Liver (tissue), 8 donors: ENCODE measurements at regions not wholly inside any gene's neighbourhood (a gene's known extent, or its start where the extent isn't known, plus 50 kb on each side); places are given as distances from the start of the nearest gene placed in this dataset.

Source experiments
- DNase-seq: peaks from one replicate; pipeline ENCODE4 v3.0.0-alpha.2; 2017; ENCODE audit warnings: low spot score
- H3K27ac ChIP-seq, 2 donors: one replicate each; pipeline ENCODE4 v1.7.0; 2013; ENCODE audit warnings: inconsistent platforms in 2 of 2, low read length in 2 of 2, control low read depth in 1 of 2, low read depth in 1 of 2, mild to moderate bottlenecking in 1 of 2
- H3K27me3 ChIP-seq, 4 donors: one replicate each; pipeline versions ENCODE4 v1.6.1 to v1.7.0; 2013; ENCODE audit warnings: low read length in 3 of 4, inconsistent platforms in 1 of 4, mild to moderate bottlenecking in 1 of 4, moderate library complexity in 1 of 4; ENCODE audit not compliant: control insufficient read depth in 4 of 4, insufficient read depth in 4 of 4
- H3K36me3 ChIP-seq, 4 donors: one replicate each; pipeline versions ENCODE4 v1.6.1 to v1.7.0; 2013; ENCODE audit warnings: low read length in 3 of 4, mild to moderate bottlenecking in 3 of 4, low read depth in 1 of 4, moderate library complexity in 1 of 4; ENCODE audit not compliant: control insufficient read depth in 4 of 4, insufficient read depth in 3 of 4
- H3K4me1 ChIP-seq, 4 donors: one replicate each; pipeline versions ENCODE4 v1.6.1 to v1.7.0; 2013; ENCODE audit warnings: low read length in 3 of 4, mild to moderate bottlenecking in 3 of 4, moderate library complexity in 1 of 4; ENCODE audit not compliant: control insufficient read depth in 4 of 4, insufficient read depth in 4 of 4
- H3K4me3 ChIP-seq, 3 donors: one replicate each; pipeline versions ENCODE4 v1.6.1 to v1.7.0; 2013; ENCODE audit warnings: low read length in 3 of 3, control low read depth in 1 of 3, low read depth in 1 of 3, mild to moderate bottlenecking in 1 of 3
- H3K9ac ChIP-seq, 2 donors: one replicate each; pipeline ENCODE4 v1.7.0; 2013; ENCODE audit warnings: low read length in 2 of 2, mild to moderate bottlenecking in 2 of 2, moderate library complexity in 2 of 2, control low read depth in 1 of 2, low read depth in 1 of 2
- H3K9me3 ChIP-seq, 4 donors: one replicate each; pipeline versions ENCODE4 v1.6.1 to v1.7.0; 2013; ENCODE audit warnings: low read length in 3 of 4; ENCODE audit not compliant: control insufficient read depth in 4 of 4
- EGR1 ChIP-seq, 2 donors: IDR thresholded peaks; 2 replicates each; pipeline ENCODE4 v1.6.1; 2016 to 2018; ENCODE audit warnings: antibody characterized with exemption in 2 of 2, low read depth in 2 of 2
- FOXA1 ChIP-seq: IDR thresholded peaks from 2 replicates; pipeline ENCODE4 v1.6.1; 2016; ENCODE audit warnings: antibody characterized with exemption
- FOXA2 ChIP-seq: IDR thresholded peaks from 2 replicates; pipeline ENCODE4 v1.6.1; 2016; ENCODE audit warnings: antibody characterized with exemption
- GABPA ChIP-seq, 2 donors: IDR thresholded peaks in 1 of 2; conservative IDR thresholded peaks in 1 of 2; 2 replicates each; pipeline ENCODE4 v1.6.1; 2016; ENCODE audit warnings: antibody characterized with exemption in 2 of 2, mild to moderate bottlenecking in 1 of 2, moderate library complexity in 1 of 2
- HNF4A ChIP-seq, 2 donors: conservative IDR thresholded peaks; 2 replicates each; pipeline ENCODE4 v1.6.1; 2016; ENCODE audit warnings: antibody characterized with exemption in 2 of 2, mild to moderate bottlenecking in 2 of 2
- HNF4G ChIP-seq: IDR thresholded peaks from 2 replicates; pipeline ENCODE4 v1.6.1; 2016; ENCODE audit warnings: antibody characterized with exemption
- JUND ChIP-seq, 2 donors: IDR thresholded peaks; 2 replicates each; pipeline ENCODE4 v1.6.1; 2016; ENCODE audit warnings: antibody characterized with exemption in 2 of 2
- NR2F2 ChIP-seq: IDR thresholded peaks from 2 replicates; pipeline ENCODE4 v1.6.1; 2016; ENCODE audit warnings: antibody characterized with exemption
- RAD21 ChIP-seq, 2 donors: IDR thresholded peaks; 2 replicates each; pipeline ENCODE4 v1.6.1; 2016; ENCODE audit warnings: antibody characterized with exemption in 2 of 2, mild to moderate bottlenecking in 2 of 2
- RXRA ChIP-seq, 2 donors: IDR thresholded peaks; 2 replicates each; pipeline ENCODE4 v1.6.1; 2017 to 2018; ENCODE audit warnings: antibody characterized with exemption in 2 of 2, mild to moderate bottlenecking in 1 of 2
- SP1 ChIP-seq: IDR thresholded peaks from 2 replicates; pipeline ENCODE4 v1.6.1; 2018; ENCODE audit warnings: antibody characterized with exemption, mild to moderate bottlenecking
- TAF1 ChIP-seq: conservative IDR thresholded peaks from 2 replicates; pipeline ENCODE4 v1.6.1; 2016; ENCODE audit warnings: antibody characterized with exemption, mild to moderate bottlenecking
- YY1 ChIP-seq: IDR thresholded peaks from 2 replicates; pipeline ENCODE4 v1.6.1; 2016; ENCODE audit warnings: antibody characterized with exemption, mild to moderate bottlenecking
- WGBS: extraction: QIAGEN DNeasy Blood & Tissue Kit; methylation state at CpG from one replicate; pipeline ENCODE4 v1.1.7; 2013; 5-methylcytosine and 5-hydroxymethylcytosine counted together
- TF ChIP-seq, protein P1 (sequence below): IDR thresholded peaks from 2 replicates; pipeline ENCODE4 v1.6.1; 2016; ENCODE audit warnings: antibody characterized with exemption
- TF ChIP-seq, protein P2 (sequence below): IDR thresholded peaks from 2 replicates; pipeline ENCODE4 v1.6.1; 2016; ENCODE audit warnings: antibody characterized with exemption, mild to moderate bottlenecking
- TF ChIP-seq, protein P3 (sequence below): fragments of 150-350 bp; IDR thresholded peaks from 2 replicates; pipeline ENCODE4 v1.5.1; 2017; ENCODE audit warnings: improper control_type of control experiment, low read depth, low read length; ENCODE audit not compliant: missing input control
- TF ChIP-seq, protein P4 (sequence below): IDR thresholded peaks from 2 replicates; pipeline ENCODE4 v1.6.1; 2016; ENCODE audit warnings: antibody characterized with exemption
- TF ChIP-seq, protein P5 (sequence below): IDR thresholded peaks from 2 replicates; pipeline ENCODE4 v1.6.1; 2016; ENCODE audit warnings: antibody characterized with exemption
- donor health status: healthy.
- donor health status: healthy.
- donor health status: healthy.
- donor health status: healthy.
- donor health status: healthy.

DNA sequence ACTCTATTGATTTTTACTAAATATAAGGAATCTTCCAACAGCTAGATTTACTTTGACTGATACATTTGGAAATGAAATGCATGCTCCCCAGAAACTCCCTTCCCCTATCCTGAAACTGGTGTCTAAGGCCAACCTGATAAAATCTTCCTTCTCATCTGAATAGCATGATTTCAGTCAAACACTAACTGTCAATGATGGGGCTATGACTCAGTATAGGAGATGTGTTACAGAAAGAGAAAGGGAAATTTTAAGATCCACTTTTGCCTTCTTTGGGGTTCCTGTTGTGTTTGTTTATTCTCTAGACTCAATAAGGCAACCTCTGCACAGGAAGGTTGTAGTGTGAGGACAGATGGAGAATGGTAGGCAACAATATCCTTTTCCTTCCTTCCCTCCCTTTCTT, 160.7 kb downstream of the MOSPD2 start:
- Histone ChIP-seq H3K9ac (no peak overlapping the region), H3K9me3 (no peaks in the 10 kb centered on the region), H3K27ac (no peak overlapping the region), H3K27me3 (no peaks in the 10 kb centered on the region), H3K4me1 (no peaks in the 10 kb centered on the region), H3K4me3 (no peak overlapping the region), H3K36me3 (no peaks in the 10 kb centered on the region)
- no peak for DNase-seq
- TF ChIP-seq RAD21 (IDR thresholded peaks at IDR 0.05) (no peak), HNF4A (conservative IDR thresholded peaks at IDR 0.05) (no peak), RXRA (IDR thresholded peaks at IDR 0.05) (no peak), SP1 (no peak), EGR1 (IDR thresholded peaks at IDR 0.05; ENCODE audit: low read depth in 2 of 2) (no peak), JUND (IDR thresholded peaks at IDR 0.05) (no peak), YY1 (no peak), NR2F2 (no peak), TAF1 (no peak), FOXA1 (no peak), HNF4G (no peak), FOXA2 (no peak), GABPA (IDR thresholded peaks at IDR 0.05 in 1 of 2, conservative IDR thresholded peaks at IDR 0.05 in 1 of 2) (no peak)
- TF ChIP-seq, protein P1, sequence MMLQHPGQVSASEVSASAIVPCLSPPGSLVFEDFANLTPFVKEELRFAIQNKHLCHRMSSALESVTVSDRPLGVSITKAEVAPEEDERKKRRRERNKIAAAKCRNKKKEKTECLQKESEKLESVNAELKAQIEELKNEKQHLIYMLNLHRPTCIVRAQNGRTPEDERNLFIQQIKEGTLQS: no peak
- TF ChIP-seq, protein P2, sequence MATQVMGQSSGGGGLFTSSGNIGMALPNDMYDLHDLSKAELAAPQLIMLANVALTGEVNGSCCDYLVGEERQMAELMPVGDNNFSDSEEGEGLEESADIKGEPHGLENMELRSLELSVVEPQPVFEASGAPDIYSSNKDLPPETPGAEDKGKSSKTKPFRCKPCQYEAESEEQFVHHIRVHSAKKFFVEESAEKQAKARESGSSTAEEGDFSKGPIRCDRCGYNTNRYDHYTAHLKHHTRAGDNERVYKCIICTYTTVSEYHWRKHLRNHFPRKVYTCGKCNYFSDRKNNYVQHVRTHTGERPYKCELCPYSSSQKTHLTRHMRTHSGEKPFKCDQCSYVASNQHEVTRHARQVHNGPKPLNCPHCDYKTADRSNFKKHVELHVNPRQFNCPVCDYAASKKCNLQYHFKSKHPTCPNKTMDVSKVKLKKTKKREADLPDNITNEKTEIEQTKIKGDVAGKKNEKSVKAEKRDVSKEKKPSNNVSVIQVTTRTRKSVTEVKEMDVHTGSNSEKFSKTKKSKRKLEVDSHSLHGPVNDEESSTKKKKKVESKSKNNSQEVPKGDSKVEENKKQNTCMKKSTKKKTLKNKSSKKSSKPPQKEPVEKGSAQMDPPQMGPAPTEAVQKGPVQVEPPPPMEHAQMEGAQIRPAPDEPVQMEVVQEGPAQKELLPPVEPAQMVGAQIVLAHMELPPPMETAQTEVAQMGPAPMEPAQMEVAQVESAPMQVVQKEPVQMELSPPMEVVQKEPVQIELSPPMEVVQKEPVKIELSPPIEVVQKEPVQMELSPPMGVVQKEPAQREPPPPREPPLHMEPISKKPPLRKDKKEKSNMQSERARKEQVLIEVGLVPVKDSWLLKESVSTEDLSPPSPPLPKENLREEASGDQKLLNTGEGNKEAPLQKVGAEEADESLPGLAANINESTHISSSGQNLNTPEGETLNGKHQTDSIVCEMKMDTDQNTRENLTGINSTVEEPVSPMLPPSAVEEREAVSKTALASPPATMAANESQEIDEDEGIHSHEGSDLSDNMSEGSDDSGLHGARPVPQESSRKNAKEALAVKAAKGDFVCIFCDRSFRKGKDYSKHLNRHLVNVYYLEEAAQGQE: no peak
- TF ChIP-seq, protein P3, sequence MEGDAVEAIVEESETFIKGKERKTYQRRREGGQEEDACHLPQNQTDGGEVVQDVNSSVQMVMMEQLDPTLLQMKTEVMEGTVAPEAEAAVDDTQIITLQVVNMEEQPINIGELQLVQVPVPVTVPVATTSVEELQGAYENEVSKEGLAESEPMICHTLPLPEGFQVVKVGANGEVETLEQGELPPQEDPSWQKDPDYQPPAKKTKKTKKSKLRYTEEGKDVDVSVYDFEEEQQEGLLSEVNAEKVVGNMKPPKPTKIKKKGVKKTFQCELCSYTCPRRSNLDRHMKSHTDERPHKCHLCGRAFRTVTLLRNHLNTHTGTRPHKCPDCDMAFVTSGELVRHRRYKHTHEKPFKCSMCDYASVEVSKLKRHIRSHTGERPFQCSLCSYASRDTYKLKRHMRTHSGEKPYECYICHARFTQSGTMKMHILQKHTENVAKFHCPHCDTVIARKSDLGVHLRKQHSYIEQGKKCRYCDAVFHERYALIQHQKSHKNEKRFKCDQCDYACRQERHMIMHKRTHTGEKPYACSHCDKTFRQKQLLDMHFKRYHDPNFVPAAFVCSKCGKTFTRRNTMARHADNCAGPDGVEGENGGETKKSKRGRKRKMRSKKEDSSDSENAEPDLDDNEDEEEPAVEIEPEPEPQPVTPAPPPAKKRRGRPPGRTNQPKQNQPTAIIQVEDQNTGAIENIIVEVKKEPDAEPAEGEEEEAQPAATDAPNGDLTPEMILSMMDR: no peak
- TF ChIP-seq, protein P4, sequence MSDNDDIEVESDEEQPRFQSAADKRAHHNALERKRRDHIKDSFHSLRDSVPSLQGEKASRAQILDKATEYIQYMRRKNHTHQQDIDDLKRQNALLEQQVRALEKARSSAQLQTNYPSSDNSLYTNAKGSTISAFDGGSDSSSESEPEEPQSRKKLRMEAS: no peak
- TF ChIP-seq, protein P5, sequence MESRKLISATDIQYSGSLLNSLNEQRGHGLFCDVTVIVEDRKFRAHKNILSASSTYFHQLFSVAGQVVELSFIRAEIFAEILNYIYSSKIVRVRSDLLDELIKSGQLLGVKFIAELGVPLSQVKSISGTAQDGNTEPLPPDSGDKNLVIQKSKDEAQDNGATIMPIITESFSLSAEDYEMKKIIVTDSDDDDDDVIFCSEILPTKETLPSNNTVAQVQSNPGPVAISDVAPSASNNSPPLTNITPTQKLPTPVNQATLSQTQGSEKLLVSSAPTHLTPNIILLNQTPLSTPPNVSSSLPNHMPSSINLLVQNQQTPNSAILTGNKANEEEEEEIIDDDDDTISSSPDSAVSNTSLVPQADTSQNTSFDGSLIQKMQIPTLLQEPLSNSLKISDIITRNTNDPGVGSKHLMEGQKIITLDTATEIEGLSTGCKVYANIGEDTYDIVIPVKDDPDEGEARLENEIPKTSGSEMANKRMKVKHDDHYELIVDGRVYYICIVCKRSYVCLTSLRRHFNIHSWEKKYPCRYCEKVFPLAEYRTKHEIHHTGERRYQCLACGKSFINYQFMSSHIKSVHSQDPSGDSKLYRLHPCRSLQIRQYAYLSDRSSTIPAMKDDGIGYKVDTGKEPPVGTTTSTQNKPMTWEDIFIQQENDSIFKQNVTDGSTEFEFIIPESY: no peak

DNA sequence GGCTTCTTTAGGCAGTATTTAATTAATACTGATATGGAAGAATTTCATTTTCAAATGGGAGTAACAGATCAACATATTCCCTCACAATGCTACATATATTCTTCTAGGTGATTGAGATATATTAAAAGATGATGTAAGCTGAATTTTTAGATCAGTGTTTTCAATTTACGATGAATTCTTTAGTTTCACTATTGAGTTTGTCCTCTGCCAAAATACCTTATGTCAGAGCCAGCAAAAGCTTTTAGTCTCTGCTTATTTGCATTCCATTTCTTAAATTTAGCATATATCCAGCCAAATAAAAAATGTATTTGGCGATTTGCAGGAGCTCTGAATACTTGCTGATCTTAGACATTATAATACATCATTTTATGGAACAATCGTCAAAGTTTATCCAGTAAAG, 144.3 kb downstream of the MOSPD2 start:
- no peaks in the 10 kb centered on the region for H3K36me3 ChIP-seq
- TF ChIP-seq, protein P3: no peak
- TF ChIP-seq, protein P1: no peak
- TF ChIP-seq SP1: no peak
- TF ChIP-seq, protein P2: no peak
- no peak overlapping the region for H3K4me3 ChIP-seq
- DNase-seq: no peak
- no peak overlapping the region for H3K9ac ChIP-seq
- peaks cover 0 to 2% (median 0%) of the 10 kb centered on the region in 4 donors for H3K27me3 ChIP-seq
- H3K9me3 ChIP-seq: no peaks in the 10 kb centered on the region
- WGBS: 71% methylated on average over 3 of the region's 3 CpGs
- no peak overlapping the region for H3K27ac ChIP-seq
- no peaks in the 10 kb centered on the region for H3K4me1 ChIP-seq
